Naive thymus-derived CD8-positive, alpha-beta T cell (primary cell): ENCODE measurements at regions not wholly inside any gene's neighbourhood (a gene's known extent, or its start where the extent isn't known, plus 50 kb on each side); places are given as distances from the start of the nearest gene placed in this dataset.
"Not testable (repeated sequence)": the region's sequence is repeated elsewhere in the genome, so short reads cannot be mapped to it uniquely, and the experiment has no call there.

Source experiments
- ATAC-seq, 2 donors: fragments of 150-1000 bp; cut with Tn5 transposase in 1 of 2; sonication (Bioruptor Pico), chemical (Tn5 transposase) in 1 of 2; 1 replicate in 1 of 2; 2 replicates in 1 of 2; pipeline ENCODE4 v1.10.0; 2021; ENCODE audit warnings: mild to moderate bottlenecking in 2 of 2, moderate library complexity in 2 of 2
- POLR2A ChIA-PET: fragments of 350-600 bp; sonication (Branson Sonifier 250); formaldehyde crosslinking; loops from one replicate; lab custom pipeline; 2021; ENCODE audit warnings: antibody characterized with exemption; lab: Charles Lee
- DNase-seq, 10 donors: peaks; one replicate each; pipeline versions ENCODE4 v3.0.0 to v3.0.0-alpha.2; 2020 to 2022
- H3K27ac Mint-ChIP-seq, 10 donors: one replicate each; pipeline ENCODE4 v1.8.0; 2020 to 2022; ENCODE audit warnings: mild to moderate bottlenecking in 10 of 10, mixed read lengths in 10 of 10, moderate library complexity in 4 of 10, inconsistent platforms in 1 of 10
- H3K27me3 Mint-ChIP-seq, 5 donors: one replicate each; pipeline ENCODE4 v1.8.0; 2021 to 2022; ENCODE audit warnings: mixed read lengths in 5 of 5
- H3K36me3 Mint-ChIP-seq, 3 donors: one replicate each; pipeline ENCODE4 v1.8.0; 2020 to 2022; ENCODE audit warnings: mixed read lengths in 3 of 3, mild to moderate bottlenecking in 2 of 3, inconsistent platforms in 1 of 3
- H3K4me1 Mint-ChIP-seq, 4 donors: one replicate each; pipeline ENCODE4 v1.8.0; 2021 to 2022; ENCODE audit warnings: mixed read lengths in 4 of 4
- H3K4me3 Mint-ChIP-seq, 10 donors: one replicate each; pipeline ENCODE4 v1.8.0; 2020 to 2022; ENCODE audit warnings: mild to moderate bottlenecking in 10 of 10, mixed read lengths in 10 of 10, moderate library complexity in 6 of 10, inconsistent platforms in 1 of 10
- H3K9me3 Mint-ChIP-seq, 9 donors: one replicate each; pipeline ENCODE4 v1.8.0; 2020 to 2022; ENCODE audit warnings: mixed read lengths in 9 of 9, mild to moderate bottlenecking in 3 of 9, inconsistent platforms in 1 of 9, moderate library complexity in 1 of 9

GRCh38 chr22:38375784-38376183 lies 58.6 kb upstream of the CSNK1E start:
- peaks cover 5 to 11% (median 8%) of the 10 kb centered on the region in 3 donors for H3K36me3 Mint-ChIP-seq
- peaks cover 7 to 33% (median 14%) of the 10 kb centered on the region in 4 donors for H3K4me1 Mint-ChIP-seq
- ATAC-seq, POLR2A ChIA-PET, DNase-seq, H3K27me3 Mint-ChIP-seq, H3K4me3 Mint-ChIP-seq: not testable (repeated sequence)
- H3K27ac Mint-ChIP-seq, result peak overlapping the region in 2 of 10 donors; percentile 27 to 37
- H3K9me3 Mint-ChIP-seq, result peaks cover 0 to 15% (median 7%) of the 10 kb centered on the region in 9 donors

- ATAC-seq, H3K27me3 Mint-ChIP-seq, POLR2A ChIA-PET, DNase-seq: not testable (repeated sequence)
- peak overlapping the region in 2 of 10 donors; percentile 36 to 51 for H3K27ac Mint-ChIP-seq
- peaks cover 7 to 33% (median 14%) of the 10 kb centered on the region in 4 donors for H3K4me1 Mint-ChIP-seq
- peak overlapping the region in 1 of 10 donors; percentile 4 for H3K4me3 Mint-ChIP-seq
- peaks cover 2 to 11% (median 6%) of the 10 kb centered on the region in 3 donors for H3K36me3 Mint-ChIP-seq
- peaks cover 0 to 15% (median 7%) of the 10 kb centered on the region in 9 donors for H3K9me3 Mint-ChIP-seq
Observed at GRCh38 chr22:38375005-38375404, 57.8 kb upstream of the CSNK1E start.

- POLR2A ChIA-PET, H3K27me3 Mint-ChIP-seq, ATAC-seq, DNase-seq: not testable (repeated sequence)
- Mint-ChIP-seq H3K4me3 (peak overlapping the region in 6 of 10 donors; percentile 22 to 59 (median 30)), H3K4me1 (peaks cover 7 to 33% (median 14%) of the 10 kb centered on the region in 4 donors), H3K36me3 (peaks cover 0 to 11% (median 6%) of the 10 kb centered on the region in 3 donors), H3K27ac (peak overlapping the region in 2 of 10 donors; percentile 60 to 70), H3K9me3 (peaks cover 0 to 15% (median 7%) of the 10 kb centered on the region in 9 donors)
Observed at GRCh38 chr22:38374433-38374831, 57.2 kb upstream of the CSNK1E start.

GRCh38 chr22:38373783-38374432 lies 56.7 kb upstream of the CSNK1E start:
- peak in 2 of 10 donors; percentile 13 to 55 for DNase-seq
- Mint-ChIP-seq H3K36me3 (peaks cover 0 to 11% (median 6%) of the 10 kb centered on the region in 3 donors), H3K4me3 (peak overlapping the region in 6 of 10 donors; percentile 22 to 59 (median 30)), H3K27ac (peak overlapping the region in 4 of 10 donors; percentile 60 to 70 (median 70)), H3K4me1 (peaks cover 7 to 35% (median 15%) of the 10 kb centered on the region in 4 donors), H3K9me3 (peaks cover 0 to 15% (median 7%) of the 10 kb centered on the region in 9 donors)
- ATAC-seq, result peak in 1 of 2 donors; percentile 59
- POLR2A ChIA-PET, H3K27me3 Mint-ChIP-seq: not testable (repeated sequence)

- H3K27me3 Mint-ChIP-seq, DNase-seq, ATAC-seq, POLR2A ChIA-PET, H3K27ac Mint-ChIP-seq, H3K4me3 Mint-ChIP-seq: not testable (repeated sequence)
- Mint-ChIP-seq H3K4me1 (peaks cover 7 to 35% (median 15%) of the 10 kb centered on the region in 4 donors), H3K9me3 (peaks cover 0 to 15% (median 7%) of the 10 kb centered on the region in 9 donors), H3K36me3 (peaks cover 0 to 11% (median 6%) of the 10 kb centered on the region in 3 donors)
Observed at GRCh38 chr22:38372665-38373064, 55.4 kb upstream of the CSNK1E start.

- H3K4me3 Mint-ChIP-seq, H3K27me3 Mint-ChIP-seq, H3K27ac Mint-ChIP-seq, ATAC-seq, DNase-seq, POLR2A ChIA-PET: not testable (repeated sequence)
- peaks cover 7 to 25% (median 15%) of the 10 kb centered on the region in 4 donors for H3K4me1 Mint-ChIP-seq
- H3K9me3 Mint-ChIP-seq, result peaks cover 0 to 15% (median 7%) of the 10 kb centered on the region in 9 donors
- peaks cover 0 to 11% (median 6%) of the 10 kb centered on the region in 3 donors for H3K36me3 Mint-ChIP-seq
Observed at GRCh38 chr22:38370490-38370889, 53.3 kb upstream of the CSNK1E start.

GRCh38 chr22:38369132-38369531 lies 51.9 kb upstream of the CSNK1E start:
- ATAC-seq, POLR2A ChIA-PET, H3K27ac Mint-ChIP-seq, H3K4me3 Mint-ChIP-seq, DNase-seq, H3K27me3 Mint-ChIP-seq: not testable (repeated sequence)
- Mint-ChIP-seq H3K4me1 (peaks cover 5 to 12% (median 9%) of the 10 kb centered on the region in 4 donors), H3K36me3 (peaks cover 0 to 11% (median 6%) of the 10 kb centered on the region in 3 donors), H3K9me3 (peaks cover 0 to 15% (median 8%) of the 10 kb centered on the region in 9 donors)
